ENCODE measurements at regions not wholly inside any gene's neighbourhood (a gene's known extent, or its start where the extent isn't known, plus 50 kb on each side); places are given as distances from the start of the nearest gene placed in this dataset.
"Not testable (repeated sequence)": the region's sequence is repeated elsewhere in the genome, so short reads cannot be mapped to it uniquely, and the experiment has no call there.

GRCh38 chr3:174336784-174337183 lies 522.4 kb upstream of the NAALADL2 start:
- no peak for DNase-seq

DNA sequence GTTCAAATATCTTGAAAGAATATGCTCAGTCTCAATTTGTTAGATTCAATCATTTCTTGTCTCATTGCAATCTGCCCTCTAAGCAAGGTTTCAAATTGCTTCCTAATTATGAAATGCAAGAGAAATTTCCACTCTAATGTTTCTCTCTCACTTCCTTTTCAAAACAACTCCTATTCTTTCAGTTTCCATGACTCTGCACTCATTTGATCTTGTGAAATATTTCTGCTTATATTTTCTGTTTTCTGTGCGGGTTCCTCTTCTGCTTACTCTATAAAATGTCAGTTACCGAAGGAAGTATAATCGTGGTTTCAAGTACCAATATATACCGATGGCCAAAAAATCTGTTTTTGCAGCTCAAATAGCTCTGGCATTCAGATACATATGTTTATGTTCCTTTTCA lies 521.9 kb upstream of the NAALADL2 start:
- no peak for DNase-seq

DNA sequence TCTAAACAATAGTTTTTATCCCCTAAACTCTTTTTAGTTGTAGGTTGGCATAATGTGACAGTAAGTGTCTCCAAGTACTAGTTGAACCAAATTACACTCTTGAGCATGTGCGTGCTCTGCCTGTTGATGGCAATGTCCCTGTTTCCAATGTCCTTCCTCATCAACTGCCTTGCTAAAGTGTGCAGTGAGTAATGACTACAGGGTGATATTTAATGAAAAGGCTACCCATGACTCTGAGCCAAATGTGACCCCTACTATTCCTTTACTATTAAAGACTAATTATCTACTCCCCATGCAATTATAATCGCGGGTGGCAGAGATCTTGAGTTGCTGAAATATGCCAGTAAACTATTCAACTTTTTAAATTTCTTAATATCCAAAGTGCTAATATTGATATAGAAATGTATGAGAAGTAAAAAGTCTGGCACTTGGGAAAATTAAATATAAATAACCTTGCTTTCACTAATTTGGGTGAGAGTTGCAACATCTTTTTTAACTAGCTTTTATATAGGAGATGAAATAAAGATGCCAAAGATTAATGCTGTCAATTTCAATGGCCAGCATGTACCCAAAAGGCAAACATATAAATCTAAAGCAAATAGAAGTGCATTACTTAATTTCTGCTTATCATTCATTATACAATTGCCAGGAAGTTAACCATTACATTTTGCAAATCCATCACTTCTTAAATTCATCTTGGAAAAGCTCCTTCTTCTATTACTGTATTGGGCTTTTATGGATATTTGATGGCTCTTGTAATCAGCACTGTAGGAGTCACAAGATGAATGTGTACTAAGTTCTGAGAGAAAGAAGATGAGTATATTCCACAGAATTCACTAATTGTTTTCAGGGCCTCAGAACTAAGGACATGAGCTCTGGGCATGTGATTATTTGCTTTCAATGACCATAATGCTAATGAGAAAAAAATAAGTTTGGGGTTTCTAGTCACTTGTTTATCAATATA lies 518.2 kb upstream of the NAALADL2 start:
- DNase-seq, result no peak

- DNase-seq, result no peak
Observed at GRCh38 chr3:174342171-174342570, 517.0 kb upstream of the NAALADL2 start.

DNA sequence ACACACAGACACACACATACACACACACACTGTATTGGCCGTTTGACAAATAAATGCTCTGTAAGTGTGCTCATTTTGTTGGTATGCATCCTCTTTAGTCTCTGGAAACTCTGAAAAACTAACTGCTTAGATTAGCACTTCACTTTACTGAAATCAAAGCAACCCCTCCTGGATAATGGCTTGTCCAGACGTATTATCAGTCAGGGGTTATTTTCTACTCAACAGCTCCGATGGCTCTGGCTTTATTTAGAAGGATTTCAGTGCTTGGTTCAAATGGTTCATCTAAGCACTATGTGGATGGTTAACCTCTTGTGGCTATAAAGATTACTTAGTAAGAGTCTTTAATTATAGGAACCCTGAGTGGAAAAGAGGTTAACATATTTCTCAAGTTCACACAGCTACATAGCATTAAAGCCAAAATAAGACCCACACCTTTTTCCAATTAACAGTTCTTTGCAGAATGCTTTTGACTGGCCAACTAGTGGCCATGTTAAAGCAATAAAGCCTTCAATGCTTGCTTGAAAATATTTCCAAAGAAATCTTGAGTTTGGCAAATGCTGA lies 516.1 kb upstream of the NAALADL2 start:
- DNase-seq, result no peak

DNA sequence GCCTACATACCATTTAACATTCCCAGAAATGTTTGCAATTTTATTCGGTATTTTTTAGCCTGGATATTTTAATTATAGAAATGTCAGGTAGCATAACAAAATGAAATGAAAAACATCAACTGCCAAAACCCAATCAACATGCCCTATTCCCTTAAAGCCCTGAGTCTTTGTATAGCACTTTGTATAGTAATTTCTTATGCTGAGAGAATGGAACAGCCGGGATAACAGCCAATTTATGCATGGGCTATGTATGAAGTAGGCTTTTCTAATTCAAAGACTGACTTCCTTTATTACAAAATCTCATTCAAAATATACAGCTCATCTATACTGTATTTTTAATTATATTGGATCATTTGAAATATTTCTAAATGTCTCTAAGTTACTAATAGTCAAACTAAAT lies 513.0 kb upstream of the NAALADL2 start:
- no peak for DNase-seq

- no peak for DNase-seq
Observed at GRCh38 chr3:174346571-174346970, 512.6 kb upstream of the NAALADL2 start.

- DNase-seq, result no peak
Observed at GRCh38 chr3:174347474-174348138, 511.5 kb upstream of the NAALADL2 start.

DNA sequence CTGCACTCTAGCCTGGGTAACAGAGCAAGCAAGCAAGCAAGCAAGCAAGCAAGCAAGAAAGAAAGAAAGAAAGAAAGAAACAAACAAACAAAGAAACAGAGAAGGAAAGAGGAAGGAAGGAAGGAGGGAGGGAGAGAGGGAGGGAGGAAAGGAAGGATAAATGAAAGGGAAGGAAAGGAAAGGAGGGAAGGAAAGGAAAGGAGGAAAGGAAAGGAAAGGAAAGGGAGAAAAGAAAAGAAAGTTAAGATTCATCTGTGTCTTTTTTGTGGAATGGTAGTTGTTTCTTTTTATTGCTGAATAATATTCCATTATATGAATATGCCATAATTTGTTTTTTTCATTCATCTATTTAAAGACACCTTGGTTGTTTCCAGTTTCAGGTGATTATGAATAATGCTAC lies 506.9 kb upstream of the NAALADL2 start:
- no peak for DNase-seq

DNA sequence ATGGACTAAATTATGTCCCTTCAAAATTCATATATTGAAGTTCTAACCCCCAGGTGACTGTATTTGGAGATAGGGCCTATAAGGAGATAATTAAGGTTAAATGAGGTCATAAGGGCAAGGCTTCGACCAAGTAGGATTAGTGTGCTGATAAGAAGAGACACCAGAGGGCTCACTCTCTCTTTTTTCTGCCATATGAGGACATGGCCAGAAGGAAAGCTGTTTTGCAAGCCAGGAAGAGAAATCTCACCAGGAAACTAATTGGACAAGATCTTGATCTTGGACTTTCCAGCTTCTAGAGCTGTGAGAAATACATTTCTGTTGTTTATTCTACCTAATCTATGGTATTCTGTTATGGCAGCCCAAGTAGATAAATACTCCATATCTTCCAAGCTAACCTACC lies 503.6 kb upstream of the NAALADL2 start:
- no peak for DNase-seq

DNA sequence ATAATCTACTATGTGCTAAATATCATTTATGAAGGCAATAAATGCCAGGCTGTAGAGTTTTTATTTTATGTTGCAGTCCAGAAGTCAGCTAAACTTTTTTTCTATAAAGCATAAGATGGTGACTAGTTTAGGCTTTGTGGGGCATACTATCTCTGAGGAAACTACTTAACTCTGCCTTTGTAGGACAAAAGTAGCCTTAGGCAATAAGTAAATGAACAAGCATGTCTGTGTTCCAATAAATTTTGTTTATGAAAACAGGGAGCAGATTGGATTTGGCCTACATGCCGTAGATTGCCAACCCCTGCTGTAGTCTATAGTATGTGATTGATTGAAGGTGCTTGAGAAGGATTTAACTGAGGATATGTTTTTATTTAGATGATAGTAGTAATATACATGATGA lies 502.5 kb upstream of the NAALADL2 start:
- no peak for DNase-seq

DNA sequence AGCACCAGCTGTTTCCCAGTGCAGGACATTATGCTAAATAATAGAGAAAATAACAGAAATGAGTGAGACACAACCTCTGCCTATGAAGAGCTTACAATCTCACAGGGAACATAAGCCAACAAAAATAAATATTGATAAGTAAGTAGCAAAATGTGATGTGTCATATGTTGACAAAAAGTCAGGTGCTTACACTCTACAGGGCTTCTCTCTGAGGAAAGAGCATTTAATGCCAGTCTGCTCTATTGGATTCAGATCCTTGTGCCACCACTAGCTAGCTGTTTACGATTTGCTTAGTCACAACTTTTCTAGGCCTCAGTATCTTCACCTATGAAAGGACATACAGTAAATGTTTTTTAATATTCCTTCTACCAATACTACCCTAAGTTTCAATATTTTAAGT lies 500.9 kb upstream of the NAALADL2 start:
- no peak for DNase-seq

DNA sequence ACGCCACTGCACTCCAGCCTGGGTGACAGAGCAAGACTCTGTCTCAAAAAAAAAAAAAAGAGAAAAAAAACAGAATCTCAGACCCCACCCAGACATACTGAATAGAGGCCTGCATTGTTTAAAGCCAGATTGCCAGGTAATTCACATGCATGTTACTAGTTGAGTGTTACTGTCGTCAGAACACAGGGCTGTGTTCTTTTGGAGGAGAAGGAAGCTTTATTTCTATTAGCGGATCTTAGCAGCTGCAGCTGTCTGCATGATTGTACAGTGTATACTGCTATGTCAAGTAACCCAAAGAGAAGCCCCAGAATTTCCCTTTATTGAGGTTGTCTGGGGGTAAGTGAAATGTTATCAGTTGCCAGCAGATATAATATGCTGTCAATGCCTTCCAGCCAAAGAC lies 496.6 kb upstream of the NAALADL2 start:
- DNase-seq, result no peak

GRCh38 chr3:174363256-174363655 lies 495.9 kb upstream of the NAALADL2 start:
- DNase-seq, result no peak

GRCh38 chr3:174365796-174366195 lies 493.3 kb upstream of the NAALADL2 start:
- DNase-seq, result no peak

GRCh38 chr3:174366904-174367303 lies 492.2 kb upstream of the NAALADL2 start:
- DNase-seq, result not testable (repeated sequence)

GRCh38 chr3:174376346-174376745 lies 482.8 kb upstream of the NAALADL2 start:
- no peak for DNase-seq

DNA sequence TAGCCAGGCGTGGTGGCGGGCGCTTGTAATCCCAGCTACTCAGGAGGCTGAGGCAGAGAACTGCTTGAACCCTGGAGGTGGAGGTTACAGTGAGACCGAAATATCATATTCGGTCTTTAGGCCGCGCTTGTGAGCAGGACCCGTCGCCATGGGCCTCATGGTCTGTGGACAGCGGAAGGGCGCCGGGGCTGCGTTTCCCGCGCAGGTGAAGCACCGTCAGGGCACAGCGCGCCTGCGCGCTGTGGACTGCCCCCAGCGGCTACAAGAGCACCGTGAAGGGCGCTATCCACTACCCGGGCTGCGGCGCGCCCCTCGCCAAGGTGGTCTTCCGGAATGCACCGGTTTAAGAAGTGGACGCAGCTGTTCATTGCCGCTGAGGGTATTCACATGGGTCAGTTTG lies 482.0 kb upstream of the NAALADL2 start:
- DNase-seq, result no peak

DNA sequence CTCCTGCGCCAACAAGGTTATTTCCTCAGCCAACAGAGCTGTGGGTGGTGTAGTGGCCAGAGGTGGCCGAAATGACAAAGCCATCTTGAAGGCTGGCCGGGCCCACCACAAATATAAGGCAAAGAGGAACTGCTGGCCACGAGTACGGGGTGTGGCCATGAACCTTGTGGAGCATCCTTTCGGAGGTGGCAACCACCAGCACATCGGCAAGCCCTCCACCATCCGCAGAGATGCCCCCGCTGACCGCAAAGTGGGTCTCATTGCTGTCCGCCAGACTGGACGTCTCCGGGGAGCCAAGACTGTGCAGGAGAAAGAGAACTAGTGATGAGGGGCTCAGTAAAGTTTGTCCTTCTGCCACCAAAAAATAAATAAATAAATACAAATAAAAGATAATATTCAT lies 481.4 kb upstream of the NAALADL2 start:
- no peak for DNase-seq

GRCh38 chr3:174382878-174383277 lies 476.3 kb upstream of the NAALADL2 start:
- DNase-seq, result no peak

DNA sequence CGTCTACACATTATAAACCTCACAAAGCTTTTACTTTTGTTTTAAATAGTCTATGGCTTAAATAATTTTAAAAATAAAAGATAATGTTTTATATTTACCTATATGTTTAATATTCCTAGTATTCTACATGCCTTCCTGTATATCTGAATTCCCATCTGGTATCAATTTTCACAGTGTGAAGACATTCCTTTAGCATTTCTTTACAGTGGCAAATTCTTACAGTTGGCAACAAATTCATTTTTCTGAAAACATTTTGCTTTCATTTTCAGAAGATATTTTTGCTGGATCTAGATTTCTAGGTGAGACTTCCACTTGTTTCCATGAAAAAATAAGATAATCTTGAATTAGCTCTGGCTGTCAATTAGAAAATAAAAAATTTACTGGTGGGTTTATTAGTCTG lies 471.4 kb upstream of the NAALADL2 start:
- no peak for DNase-seq

DNA sequence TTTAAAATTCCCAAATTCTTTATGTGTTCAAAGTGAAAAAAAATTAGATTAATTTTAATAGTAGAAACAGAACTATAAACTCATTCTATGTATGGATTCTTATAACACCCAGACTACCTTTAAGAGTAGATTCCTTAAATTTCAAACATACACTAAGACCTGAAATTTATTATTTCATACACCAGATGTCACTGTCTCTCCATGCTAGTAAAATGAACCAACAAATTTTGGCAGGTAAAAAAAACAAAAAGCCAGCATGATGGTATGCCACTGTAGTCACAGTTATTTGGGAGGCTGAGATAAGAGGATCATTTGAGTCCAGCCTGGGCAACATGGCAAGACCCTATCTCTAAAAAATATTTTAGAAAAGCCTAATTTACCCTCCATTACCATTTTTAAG lies 461.3 kb upstream of the NAALADL2 start:
- no peak for DNase-seq

DNA sequence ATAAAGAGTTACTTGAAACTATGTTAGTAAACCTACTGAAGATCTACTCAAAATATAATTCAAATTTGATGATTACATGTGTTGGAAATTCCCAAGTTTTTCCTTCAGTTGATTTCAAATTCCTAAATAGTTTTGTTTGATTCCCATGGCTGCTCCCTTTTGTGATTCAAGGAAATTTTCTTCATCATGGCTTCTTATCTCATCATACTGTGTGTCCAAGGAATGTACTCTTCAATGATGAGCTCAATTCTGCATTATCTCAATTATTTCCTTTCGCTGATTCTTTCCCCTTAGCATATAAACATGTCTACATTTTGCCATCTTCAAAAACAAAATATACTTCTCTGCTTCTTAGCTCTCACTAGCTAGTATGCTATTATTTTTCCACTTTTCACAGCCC lies 460.4 kb upstream of the NAALADL2 start:
- no peak for DNase-seq

DNA sequence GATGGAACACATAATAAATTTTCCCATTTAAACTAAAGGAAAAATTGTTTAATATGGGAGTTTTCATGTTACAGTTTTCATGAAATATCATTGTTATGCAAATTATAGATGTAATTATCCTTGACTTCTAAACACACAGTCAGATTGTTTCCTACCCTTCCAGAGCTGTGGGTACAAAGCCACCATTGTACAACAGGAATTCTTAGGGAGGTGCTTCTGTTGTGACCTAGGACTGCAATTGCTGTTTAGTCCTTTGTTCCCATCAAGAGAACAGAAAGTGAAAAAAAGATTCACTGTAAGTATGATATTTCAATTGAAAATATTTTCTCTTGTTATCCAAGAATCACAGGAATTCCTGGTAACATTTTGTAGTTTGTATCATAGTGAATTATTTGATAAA lies 455.3 kb upstream of the NAALADL2 start:
- no peak for DNase-seq

Data from activated T-cell treated with anti-CD3 and anti-CD28 coated beads, Interleukin-2, amount 50 U/mL, for 1 hour (primary cell).